Panc1 (cell line): ENCODE measurements at regions not wholly inside any gene's neighbourhood (a gene's known extent, or its start where the extent isn't known, plus 50 kb on each side); places are given as distances from the start of the nearest gene placed in this dataset.

Experiments
- POLR2AphosphoS5 ChIP-seq: IDR thresholded peaks from 2 replicates; pipeline ENCODE4 v1.6.1; 2012; ENCODE audit warnings: mild to moderate bottlenecking, low read depth, low read length, moderate library complexity
- TCF7L2 ChIP-seq: IDR thresholded peaks from 2 replicates; pipeline ENCODE4 v1.6.1; 2011; ENCODE audit warnings: mild to moderate bottlenecking, low read depth, low read length, inconsistent platforms
- TF ChIP-seq, protein P1 (sequence below): fragments of 450-650 bp; IDR thresholded peaks from 2 replicates; pipeline ENCODE4 v1.5.1; 2017; ENCODE audit warnings: mild to moderate bottlenecking

DNA sequence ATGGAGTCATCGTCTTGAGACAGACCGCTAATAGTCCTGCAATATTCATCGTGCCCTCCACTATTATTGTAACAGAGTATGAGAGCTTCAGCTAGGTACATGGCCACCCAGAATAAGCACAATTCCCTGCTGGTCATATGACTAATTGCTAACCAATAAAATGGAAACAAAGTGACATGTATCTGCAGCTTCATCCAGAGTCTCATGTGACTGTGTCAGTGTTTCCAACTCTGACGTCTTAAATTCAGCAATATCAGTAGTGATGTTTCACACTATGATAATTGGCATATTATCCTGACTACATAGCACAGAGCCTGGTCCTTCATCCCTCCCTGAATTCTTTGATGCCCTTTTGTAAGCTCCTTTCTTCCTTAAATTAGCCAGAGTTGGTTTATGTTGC lies 167.4 kb downstream of the RPS29 start:
- TF ChIP-seq TCF7L2 (no peak), POLR2AphosphoS5 (no peak)
- TF ChIP-seq, protein P1, sequence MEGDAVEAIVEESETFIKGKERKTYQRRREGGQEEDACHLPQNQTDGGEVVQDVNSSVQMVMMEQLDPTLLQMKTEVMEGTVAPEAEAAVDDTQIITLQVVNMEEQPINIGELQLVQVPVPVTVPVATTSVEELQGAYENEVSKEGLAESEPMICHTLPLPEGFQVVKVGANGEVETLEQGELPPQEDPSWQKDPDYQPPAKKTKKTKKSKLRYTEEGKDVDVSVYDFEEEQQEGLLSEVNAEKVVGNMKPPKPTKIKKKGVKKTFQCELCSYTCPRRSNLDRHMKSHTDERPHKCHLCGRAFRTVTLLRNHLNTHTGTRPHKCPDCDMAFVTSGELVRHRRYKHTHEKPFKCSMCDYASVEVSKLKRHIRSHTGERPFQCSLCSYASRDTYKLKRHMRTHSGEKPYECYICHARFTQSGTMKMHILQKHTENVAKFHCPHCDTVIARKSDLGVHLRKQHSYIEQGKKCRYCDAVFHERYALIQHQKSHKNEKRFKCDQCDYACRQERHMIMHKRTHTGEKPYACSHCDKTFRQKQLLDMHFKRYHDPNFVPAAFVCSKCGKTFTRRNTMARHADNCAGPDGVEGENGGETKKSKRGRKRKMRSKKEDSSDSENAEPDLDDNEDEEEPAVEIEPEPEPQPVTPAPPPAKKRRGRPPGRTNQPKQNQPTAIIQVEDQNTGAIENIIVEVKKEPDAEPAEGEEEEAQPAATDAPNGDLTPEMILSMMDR, result no peak
